ENCODE measurements at regions not wholly inside any gene's neighbourhood (a gene's known extent, or its start where the extent isn't known, plus 50 kb on each side); places are given as distances from the start of the nearest gene placed in this dataset.

- no peaks in the 10 kb centered on the region for H3K9me2 ChIP-seq (ENCODE audit: insufficient read depth, low read length)
- CTCF ChIA-PET (ENCODE audit: unreplicated experiment) = interaction anchor here (0.8 to 2.8 kb wide), 7 partner anchors 10 to 199 kb away, joined by 3 to 21 read pairs (median 3); no protein-coding TSS in a partner anchor
- H3K27ac ChIP-seq (ENCODE audit: low read depth, low read length, poor library complexity, severe bottlenecking) = no peak overlapping the region
- no peak overlapping the region for H3K4me3 ChIP-seq (ENCODE audit: low read depth, low read length, poor library complexity, severe bottlenecking)
- 0 out of 2 replicates have a peak, but pooled peaks cover 7% of the 10 kb centered on the region for H3K36me3 ChIP-seq (ENCODE audit: insufficient read depth, low read length)
- peaks cover 17% of the 10 kb centered on the region; the same call in 1 of the 2 replicates for H3K9me3 ChIP-seq (ENCODE audit: low read length)
- H2AFZ ChIP-seq (ENCODE audit: low read length) = no peak overlapping the region
- no TSS peak for BruUV-seq (replicated peaks)
- no peaks in the 10 kb centered on the region for H3K79me2 ChIP-seq (ENCODE audit: insufficient read depth, low read depth, low read length)
- peaks cover 32% of the 10 kb centered on the region for H3K4me1 ChIP-seq (ENCODE audit: insufficient read depth, low read length, poor library complexity, severe bottlenecking)
- POLR2A ChIA-PET = interaction anchor here (0.7 to 1.8 kb wide), 11 partner anchors 19 to 175 kb away, joined by 3 to 6 read pairs (median 4); no protein-coding TSS in a partner anchor
- no peak overlapping the region for H3K4me2 ChIP-seq (ENCODE audit: low read length)
- no peak for TF ChIP-seq CTCF (conservative IDR thresholded peaks at IDR 0.05; ENCODE audit: low read length)
- no peak for TF ChIP-seq EZH2phosphoT487 (IDR thresholded peaks at IDR 0.05; ENCODE audit: borderline replicate concordance, low read depth, low read length)
- intact Hi-C loops (cut with micrococcal nuclease; ENCODE audit: unreplicated experiment) = no loop called here
- no peaks in the 10 kb centered on the region for H4K20me1 ChIP-seq (ENCODE audit: insufficient read depth, low read length)
- no peak for DNase-seq (ENCODE audit: low spot score)
Observed at GRCh38 chr1:66435541-66435940, 98.4 kb upstream of the SGIP1 start.

DNA sequence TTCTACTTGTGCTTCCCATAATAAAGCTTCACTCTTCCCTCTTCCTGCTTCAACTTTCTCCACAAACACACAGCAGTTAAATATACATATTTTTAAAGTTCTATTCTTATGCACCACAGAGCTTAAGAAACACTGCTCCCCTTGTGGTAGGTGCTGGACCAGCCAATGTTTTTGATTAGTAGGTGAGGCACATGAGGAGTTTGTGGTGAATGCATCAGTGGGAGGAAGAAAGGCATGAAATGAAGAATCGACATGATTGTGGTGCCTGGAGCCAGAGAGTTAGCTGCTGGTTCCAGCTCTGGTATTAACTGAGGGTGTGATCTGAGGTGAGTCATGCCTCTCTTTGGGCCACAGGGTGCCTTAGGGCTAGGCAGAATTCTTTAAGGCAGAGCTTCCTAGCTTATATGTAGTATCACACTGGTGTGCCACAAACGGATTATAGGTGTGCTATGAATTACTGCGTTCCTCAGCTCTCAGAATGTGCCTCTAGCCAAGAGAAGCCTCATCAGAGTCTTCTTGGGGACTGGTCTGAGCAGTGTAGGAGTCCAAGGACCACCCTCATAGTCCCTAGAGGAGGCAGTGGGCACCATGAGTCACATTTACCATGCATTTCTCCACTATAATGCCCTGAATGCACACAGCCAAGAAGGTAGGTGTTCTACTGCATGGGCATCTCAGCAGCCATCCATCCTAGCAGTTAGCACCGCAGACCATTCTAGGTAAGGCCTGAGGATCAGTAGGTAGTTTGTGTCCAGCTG, 97.4 kb upstream of the SGIP1 start:
- ChIA-PET CTCF (ENCODE audit: unreplicated experiment) (interaction anchor here (1.0 to 2.8 kb wide), 5 partner anchors 9 to 193 kb away, joined by 3 to 21 read pairs (median 4); no protein-coding TSS in a partner anchor), POLR2A (interaction anchor here (0.5 to 1.8 kb wide), 20 partner anchors 9 to 1126 kb away, joined by 3 to 8 read pairs (median 4); no protein-coding TSS in a partner anchor)
- H3K9me2 ChIP-seq (ENCODE audit: insufficient read depth, low read length) = no peaks in the 10 kb centered on the region
- peak; percentile 81 for TF ChIP-seq CTCF (conservative IDR thresholded peaks at IDR 0.05; ENCODE audit: low read length)
- TF ChIP-seq EZH2phosphoT487 (IDR thresholded peaks at IDR 0.05; ENCODE audit: borderline replicate concordance, low read depth, low read length) = no peak
- H3K4me1 ChIP-seq (ENCODE audit: insufficient read depth, low read length, poor library complexity, severe bottlenecking) = peaks cover 32% of the 10 kb centered on the region
- no peak overlapping the region for H3K27ac ChIP-seq (ENCODE audit: low read depth, low read length, poor library complexity, severe bottlenecking)
- no peaks in the 10 kb centered on the region for H3K79me2 ChIP-seq (ENCODE audit: insufficient read depth, low read depth, low read length)
- no TSS peak for BruUV-seq (replicated peaks)
- 0 out of 2 replicates have a peak, but pooled peaks cover under 1% of the 10 kb centered on the region for H3K36me3 ChIP-seq (ENCODE audit: insufficient read depth, low read length)
- intact Hi-C loops (cut with micrococcal nuclease; ENCODE audit: unreplicated experiment) = no loop called here
- peak overlapping the region; percentile 31; the same call in 1 of the 2 replicates for H3K4me2 ChIP-seq (ENCODE audit: low read length)
- H2AFZ ChIP-seq (ENCODE audit: low read length) = peak overlapping the region; percentile 76; the same call in 1 of the 2 replicates
- no peaks in the 10 kb centered on the region for H4K20me1 ChIP-seq (ENCODE audit: insufficient read depth, low read length)
- H3K9me3 ChIP-seq (ENCODE audit: low read length) = peaks cover 7% of the 10 kb centered on the region; the same call in 1 of the 2 replicates
- peak; percentile 55 for DNase-seq (ENCODE audit: low spot score)
- H3K4me3 ChIP-seq (ENCODE audit: low read depth, low read length, poor library complexity, severe bottlenecking) = no peak overlapping the region

- H3K27ac ChIP-seq (ENCODE audit: low read depth, low read length, poor library complexity, severe bottlenecking) = no peak overlapping the region
- POLR2A ChIA-PET = interaction anchor here (0.7 to 1.8 kb wide), 11 partner anchors 9 to 187 kb away, joined by 3 to 8 read pairs (median 3); no protein-coding TSS in a partner anchor
- no peaks in the 10 kb centered on the region for H4K20me1 ChIP-seq (ENCODE audit: insufficient read depth, low read length)
- intact Hi-C loops (cut with micrococcal nuclease; ENCODE audit: unreplicated experiment) = no loop called here
- H3K79me2 ChIP-seq (ENCODE audit: insufficient read depth, low read depth, low read length) = no peaks in the 10 kb centered on the region
- CTCF ChIA-PET (ENCODE audit: unreplicated experiment) = interaction anchor here (0.8 to 2.8 kb wide), 2 partner anchors 9 kb away, joined by 5 to 21 read pairs; no protein-coding TSS in a partner anchor
- no TSS peak for BruUV-seq (replicated peaks)
- no peak overlapping the region for H3K4me2 ChIP-seq (ENCODE audit: low read length)
- H2AFZ ChIP-seq (ENCODE audit: low read length) = peak overlapping the region; percentile 76; the same call in 1 of the 2 replicates
- no peak for TF ChIP-seq CTCF (conservative IDR thresholded peaks at IDR 0.05; ENCODE audit: low read length)
- no peak for TF ChIP-seq EZH2phosphoT487 (IDR thresholded peaks at IDR 0.05; ENCODE audit: borderline replicate concordance, low read depth, low read length)
- H3K36me3 ChIP-seq (ENCODE audit: insufficient read depth, low read length) = no peaks in the 10 kb centered on the region
- 0 out of 2 replicates have a peak, but pooled peaks cover 6% of the 10 kb centered on the region for H3K9me3 ChIP-seq (ENCODE audit: low read length)
- no peaks in the 10 kb centered on the region for H3K9me2 ChIP-seq (ENCODE audit: insufficient read depth, low read length)
- no peak overlapping the region for H3K4me3 ChIP-seq (ENCODE audit: low read depth, low read length, poor library complexity, severe bottlenecking)
- H3K4me1 ChIP-seq (ENCODE audit: insufficient read depth, low read length, poor library complexity, severe bottlenecking) = peaks cover 33% of the 10 kb centered on the region
- no peak for DNase-seq (ENCODE audit: low spot score)
Observed at GRCh38 chr1:66437136-66437401, 96.9 kb upstream of the SGIP1 start.
